Right forelimb (tissue), 1 donor: ENCODE measurements at regions not wholly inside any gene's neighbourhood (a gene's known extent, or its start where the extent isn't known, plus 50 kb on each side); places are given as distances from the start of the nearest gene placed in this dataset.

ENCODE experiments used
- DNase-seq: peaks from one replicate; pipeline ENCODE4 v3.0.0-alpha.2; 2018

DNA sequence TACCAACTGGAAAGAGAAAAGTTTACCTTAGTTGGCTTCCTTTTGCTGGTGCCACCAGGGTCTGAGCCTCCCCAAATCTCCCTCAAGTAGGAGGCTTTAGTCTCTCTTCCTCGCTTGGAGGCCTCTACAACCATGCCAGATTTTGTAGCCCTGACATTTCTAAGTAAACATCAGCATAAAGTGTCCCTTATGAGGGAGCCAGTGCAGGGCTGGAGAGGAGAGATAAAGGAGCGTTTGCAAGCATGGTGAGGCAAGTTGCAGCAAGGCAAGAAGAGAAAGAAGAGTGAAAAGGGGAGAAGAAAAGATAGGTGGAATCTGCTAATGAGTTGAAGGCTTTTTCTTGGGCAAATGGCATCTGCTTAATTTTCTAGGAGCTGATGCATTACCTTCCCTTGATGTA lies 82.7 kb upstream of the FNDC3B start:
- DNase-seq, result no peak

DNA sequence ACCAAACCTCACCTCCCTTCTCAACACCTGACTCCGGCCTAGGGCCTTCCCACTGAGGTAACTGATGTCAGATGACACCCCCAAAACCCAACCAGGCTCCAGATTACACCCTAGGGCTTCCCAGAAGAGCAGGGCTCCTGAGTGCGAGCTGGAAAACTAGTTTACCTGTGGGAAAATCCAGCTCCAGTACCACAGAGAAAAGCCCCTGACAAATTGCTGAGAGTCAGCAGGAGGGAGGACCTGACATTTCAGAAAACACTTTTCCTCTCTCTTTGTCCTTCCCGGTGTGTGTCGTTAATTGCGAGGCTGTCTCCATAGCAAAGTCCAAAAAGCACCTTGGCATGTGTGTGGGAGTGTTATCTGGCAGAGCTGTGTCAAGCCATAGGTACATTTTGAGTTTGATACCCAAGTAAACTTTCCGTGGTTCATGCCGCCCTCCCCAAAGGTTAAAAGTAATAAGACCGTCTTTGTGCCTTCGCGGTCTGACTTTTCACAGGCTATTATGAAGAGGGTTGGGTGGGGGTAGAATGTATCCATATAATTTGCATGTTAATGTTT lies 79.8 kb upstream of the FNDC3B start:
- no peak for DNase-seq

DNA sequence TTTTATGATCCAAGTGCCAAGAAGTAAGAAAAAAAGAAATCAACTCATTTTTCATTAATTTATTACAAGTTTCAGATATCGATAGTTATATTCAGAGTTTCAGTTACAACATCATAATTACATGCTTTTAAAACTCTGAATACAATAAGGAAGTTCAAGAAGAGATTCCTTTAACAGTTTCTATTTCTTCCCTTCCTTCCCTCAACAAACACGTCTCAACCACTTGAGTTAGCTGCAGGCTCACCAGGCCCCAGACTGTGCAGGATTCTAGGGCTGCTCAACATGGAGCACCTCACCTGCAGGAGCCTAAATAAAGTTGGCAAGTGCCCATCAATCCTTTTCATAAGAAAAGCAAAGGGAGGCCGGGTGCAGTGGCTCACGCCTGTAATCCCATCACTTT lies 79.2 kb upstream of the FNDC3B start:
- no peak for DNase-seq

DNA sequence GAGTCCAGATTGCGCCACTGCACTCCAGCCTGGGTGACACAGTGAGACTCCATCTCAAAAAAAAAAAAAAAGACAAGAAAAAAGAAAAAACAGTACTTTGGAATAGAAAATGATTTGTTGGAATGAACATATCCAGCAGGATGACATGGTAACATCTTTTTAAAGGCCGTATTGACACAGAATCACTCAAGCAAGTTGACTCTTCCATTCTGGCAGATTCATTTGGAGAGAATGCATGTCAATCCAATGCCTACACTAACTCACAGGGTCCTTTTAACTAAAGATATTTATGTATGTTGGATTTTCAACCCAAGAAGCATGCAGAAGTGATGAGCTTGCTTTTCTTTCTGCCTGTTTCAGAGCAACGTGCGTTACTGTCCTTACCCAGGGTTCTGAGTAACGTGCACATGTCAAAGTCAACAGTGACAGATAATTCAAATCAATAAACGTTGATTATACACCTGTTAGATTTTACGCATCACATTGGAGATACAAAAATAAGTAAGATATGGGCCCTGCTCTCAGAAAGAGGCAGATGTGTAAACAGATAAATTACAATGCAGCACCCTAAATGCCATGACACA lies 77.1 kb upstream of the FNDC3B start:
- DNase-seq, result no peak

DNA sequence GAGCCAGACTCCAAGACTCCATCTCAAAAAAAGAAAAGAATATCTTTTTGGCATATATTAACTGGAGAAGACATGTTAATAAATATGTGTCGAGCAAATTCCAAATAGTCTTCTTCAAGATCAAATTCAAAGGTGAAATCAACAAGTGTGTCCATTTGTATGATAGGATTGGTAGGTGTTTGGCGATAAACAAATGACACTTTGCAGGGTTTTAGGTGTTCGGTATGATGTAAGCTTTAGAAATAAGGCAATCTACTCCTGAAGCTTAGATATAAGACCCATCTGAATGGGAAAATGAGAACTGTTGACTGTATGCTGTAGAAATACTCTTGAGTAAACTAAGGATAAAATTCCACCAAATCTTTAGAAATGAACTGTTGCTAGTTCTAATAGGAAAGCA lies 75.8 kb upstream of the FNDC3B start:
- no peak for DNase-seq

DNA sequence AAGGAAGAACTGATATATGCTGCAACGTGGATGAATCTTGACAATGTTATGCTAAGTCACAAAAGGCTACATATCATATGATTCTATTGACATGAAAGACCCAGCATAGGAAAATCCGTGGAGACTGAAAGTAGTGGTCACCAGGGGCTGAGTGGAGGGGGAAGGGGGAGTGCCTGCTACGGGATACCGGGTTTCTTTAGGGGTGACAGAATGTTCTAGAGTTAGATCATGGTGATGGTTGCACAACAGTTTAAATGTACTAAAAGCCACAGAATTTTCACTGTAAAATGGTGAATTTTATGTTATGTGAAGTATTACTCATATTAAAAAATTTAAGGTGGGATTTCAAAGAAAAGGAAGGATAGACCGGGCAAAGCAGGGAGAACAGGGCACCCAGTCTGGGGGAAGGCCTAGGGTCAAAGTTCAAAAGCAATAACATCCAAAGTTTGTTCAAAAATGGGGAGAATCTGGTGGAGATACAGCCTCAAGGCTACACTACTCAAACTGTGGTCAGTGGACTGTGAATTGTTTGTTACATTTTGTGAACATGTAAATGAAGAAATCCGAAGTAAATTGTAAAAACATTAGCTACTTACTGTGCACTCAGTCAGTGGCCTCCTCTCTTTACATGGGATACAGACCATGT lies 74.2 kb upstream of the FNDC3B start:
- DNase-seq, result no peak

DNA sequence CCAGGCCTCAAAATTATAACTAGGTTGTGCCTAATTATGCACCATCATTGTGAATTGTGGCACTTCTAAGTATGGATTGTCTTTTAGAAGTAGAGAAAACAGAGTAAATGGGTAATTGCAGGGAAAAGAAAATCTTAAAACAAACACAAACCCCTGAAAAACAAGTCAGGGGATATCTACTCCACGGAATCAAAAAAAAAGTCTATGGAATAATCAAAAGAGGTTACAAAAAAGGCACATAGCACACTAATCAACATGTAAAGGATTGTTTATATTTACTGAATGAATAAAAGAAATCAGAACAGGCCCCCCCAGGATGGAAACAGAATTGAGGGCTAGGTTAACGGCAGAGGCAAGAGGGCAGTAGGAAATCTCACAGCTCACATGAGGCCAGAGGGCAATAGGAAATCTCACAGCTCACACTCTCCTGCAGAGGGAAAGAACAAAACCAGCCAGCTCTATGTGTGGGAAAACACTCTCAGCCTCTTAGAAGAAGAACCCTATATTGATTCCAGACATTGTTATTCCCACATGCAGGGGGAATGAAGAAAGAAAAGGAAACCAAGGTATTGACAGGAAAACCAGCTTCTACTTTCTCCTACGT lies 72.7 kb upstream of the FNDC3B start:
- no peak for DNase-seq

DNA sequence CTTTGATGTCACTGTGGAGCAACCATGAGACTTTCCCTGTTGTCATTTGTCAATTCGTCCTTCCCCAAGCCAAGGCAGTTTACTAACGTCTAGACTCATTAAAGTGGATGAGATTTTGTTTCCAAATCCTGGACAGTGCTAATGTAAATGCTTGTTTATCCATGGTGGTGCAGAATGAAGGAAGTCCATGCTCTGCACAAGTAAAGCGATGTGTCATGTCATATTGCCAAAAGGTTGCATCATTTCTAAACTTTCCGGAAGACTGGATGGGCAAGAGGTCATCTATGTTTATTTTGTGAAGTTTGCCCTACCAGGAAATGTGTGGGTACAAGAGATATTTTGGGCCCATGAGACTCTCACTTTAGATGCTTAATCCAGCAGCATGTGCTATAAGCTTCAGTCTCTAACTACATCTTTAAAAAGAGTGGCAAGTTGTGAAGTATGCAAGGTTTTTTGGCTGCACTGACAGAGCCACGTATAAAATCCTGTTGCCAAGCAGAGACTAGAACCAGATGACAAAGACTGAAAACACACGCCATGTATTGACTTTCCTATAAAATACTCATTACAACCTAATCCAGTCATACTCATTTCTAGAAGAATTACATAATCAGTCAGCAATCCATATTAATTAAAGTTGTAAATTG lies 72.1 kb upstream of the FNDC3B start:
- peak; percentile 63 for DNase-seq

DNA sequence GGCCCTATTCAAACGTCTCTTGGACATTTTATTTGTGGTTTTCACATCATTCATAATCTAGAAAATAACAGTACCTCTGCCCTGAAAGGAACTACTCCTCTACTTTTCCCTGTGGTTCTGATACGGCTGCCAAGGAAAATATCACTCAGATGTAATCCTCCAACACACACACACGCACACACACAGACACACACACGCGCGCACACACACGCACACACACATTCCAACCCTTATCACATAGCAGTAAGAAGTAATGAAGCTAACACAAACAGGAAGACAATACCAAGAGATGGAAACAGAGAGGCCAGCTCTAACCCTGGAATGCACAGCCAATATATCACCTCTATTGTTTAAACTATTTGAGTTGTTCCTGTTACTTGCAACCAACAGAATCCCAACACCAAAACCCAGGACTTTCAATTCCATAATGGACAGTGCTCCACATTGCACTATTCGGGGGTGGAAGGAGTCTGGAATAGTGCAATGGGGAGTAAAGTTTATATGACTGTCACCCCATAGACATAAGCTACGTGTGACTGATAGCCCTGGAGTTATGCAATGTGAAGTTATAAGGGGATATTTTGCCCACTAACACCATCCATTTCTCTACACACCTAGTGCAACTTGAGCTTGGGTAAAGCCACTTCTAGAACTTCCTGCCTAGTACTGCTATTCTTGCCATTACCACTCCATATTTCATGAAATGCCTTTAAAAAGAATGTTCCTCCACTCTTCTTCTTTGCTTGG lies 71.3 kb upstream of the FNDC3B start:
- DNase-seq, result no peak

DNA sequence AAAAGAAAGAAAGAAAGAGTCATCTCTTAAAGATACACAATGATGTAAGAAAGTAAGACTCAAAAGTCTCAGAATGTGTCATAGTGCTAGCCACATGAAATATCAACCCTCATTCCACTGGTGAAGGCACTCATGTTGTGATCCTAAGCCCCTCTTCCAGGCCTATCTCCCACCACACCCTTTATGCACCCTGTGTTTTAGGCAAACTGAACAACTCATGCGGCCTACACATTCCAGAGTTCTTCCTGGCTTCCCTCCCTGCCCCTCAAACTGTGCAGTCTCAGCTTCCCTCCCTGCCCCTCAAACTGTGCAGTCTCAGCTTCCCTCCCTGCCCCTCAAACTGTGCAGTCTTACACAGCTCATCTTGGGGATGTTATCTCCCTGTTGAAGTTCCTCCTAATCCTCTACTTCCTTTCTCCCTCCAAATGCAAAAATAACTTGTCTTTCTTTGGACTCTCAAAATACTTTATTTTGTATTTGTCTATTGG lies 69.0 kb upstream of the FNDC3B start:
- no peak for DNase-seq

DNA sequence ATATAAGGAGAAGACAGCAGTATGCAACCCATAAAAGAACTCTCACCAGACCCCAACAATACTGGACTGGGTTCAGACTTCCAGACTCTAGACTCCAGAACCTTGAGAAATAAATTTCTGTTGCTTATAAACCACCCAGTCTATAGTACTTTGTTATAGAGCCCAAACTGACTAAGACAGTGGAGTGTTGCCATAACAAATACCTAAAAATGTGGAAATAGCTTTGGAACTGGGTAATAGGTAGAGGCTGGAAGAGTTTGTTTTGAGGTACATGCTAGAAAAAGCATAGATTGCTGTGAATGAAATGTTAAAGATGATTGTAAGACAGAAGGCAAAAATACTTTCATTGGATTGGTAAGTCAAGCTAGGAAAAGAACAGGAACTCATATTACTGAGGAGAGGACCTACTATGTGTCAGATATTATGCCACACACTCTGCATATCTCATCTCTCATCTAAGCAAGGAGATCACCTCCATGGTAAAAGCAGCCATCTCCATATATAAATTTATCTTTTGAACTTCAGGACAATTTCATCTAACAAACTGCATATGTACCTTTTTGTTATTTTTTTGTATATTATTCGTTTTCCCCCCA lies 67.4 kb upstream of the FNDC3B start:
- no peak for DNase-seq

DNA sequence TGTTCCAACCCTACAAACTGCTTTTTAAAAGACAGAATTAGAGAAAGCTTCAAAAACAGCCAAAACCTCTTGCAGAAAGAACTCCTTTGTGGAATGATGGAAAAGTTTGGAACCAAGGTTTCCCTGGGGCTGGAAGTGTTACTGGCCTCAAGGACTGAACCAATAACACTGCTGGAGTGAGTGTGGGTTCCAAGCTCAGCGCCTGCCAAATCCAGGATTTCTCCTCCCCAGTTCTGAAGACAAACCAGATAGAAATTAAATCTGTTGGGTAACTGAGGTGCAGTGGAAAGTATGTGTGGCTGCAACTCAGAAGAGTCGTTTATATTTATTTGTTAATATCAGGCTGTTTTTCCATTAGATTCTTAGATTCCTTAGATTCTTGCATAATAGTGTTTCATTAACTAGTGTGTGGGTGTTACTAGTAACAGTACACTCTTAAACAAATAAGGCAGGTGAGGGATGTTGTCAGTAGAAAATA lies 66.5 kb upstream of the FNDC3B start:
- peak; percentile 74 for DNase-seq

DNA sequence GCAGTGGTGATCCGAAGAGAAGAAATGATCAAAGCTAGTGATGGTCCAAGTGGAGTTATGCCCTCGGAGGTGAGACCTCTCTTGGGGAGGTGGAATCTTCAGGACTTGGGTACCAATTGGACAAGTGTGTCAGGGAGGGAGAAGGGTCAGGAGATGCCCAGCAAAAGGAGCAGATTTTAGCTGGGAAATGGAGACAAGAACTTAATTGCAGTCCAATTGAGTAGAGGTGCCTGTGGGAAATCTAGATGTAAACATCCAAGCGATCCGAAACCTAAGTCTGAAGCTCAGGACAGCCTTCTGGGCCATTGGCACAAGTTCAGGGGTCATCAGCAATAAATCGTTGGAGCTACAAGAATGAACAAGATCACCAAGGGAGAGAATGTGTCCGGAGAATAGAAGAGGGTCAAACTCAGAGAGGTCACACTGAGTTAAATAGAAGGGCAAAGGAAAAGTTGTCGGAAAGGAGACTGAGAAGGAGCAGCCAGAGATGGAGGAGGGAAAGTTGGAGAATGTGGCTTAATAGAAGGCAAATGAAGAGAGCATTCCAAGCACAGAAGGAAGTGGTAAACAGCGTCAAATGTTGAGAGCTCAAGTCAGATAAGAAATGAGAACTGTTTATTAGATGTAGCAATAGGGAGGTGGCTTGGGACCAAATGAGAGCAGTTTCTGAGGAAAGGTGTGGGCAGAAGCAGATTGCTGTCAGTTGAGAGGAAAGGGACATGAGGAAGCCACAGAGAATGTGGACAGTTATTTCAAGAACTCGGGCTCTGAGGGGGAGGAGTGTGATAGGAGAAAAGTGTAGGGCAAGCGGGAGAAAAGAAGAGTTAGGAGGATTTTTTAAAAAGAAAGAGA lies 64.2 kb upstream of the FNDC3B start:
- DNase-seq, result no peak

DNA sequence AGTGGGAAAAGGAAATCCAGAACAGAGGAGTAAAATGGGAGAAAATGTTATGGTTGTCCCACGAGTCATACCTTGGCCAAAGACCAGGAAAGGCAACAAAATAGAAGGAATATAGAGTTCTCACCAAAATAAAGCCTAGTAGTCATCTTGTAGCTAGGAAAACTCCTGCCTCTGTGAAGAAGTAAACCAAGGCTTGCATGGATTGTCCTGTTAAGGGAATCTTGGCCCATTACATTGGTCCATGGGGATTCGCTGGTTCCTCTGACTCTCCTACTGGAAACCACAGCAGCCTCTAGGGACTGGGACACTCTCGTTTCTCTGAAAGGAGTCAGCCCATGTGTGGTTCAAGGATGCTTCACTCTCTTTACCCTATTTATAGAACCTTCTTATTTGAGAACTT lies 62.9 kb upstream of the FNDC3B start:
- no peak for DNase-seq

DNA sequence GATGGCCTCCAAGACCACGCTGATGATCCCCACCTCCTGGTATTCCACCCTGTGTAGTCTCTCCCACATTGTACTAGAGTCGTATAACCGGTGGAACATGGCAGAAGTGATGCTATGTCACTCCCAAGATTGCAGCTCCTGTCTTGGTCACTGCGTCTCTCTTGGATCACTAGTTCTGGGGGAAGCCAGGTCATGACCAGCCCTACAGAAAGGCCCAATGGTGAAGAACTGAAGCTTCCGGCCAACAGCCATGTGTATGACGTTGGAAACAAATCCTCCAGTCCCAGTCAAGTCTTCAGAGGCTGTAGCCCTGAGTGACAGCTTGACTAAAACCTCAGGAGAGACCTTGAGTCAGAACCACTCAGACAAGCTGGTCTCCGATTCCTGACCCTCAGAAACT lies 61.9 kb upstream of the FNDC3B start:
- DNase-seq, result no peak

DNA sequence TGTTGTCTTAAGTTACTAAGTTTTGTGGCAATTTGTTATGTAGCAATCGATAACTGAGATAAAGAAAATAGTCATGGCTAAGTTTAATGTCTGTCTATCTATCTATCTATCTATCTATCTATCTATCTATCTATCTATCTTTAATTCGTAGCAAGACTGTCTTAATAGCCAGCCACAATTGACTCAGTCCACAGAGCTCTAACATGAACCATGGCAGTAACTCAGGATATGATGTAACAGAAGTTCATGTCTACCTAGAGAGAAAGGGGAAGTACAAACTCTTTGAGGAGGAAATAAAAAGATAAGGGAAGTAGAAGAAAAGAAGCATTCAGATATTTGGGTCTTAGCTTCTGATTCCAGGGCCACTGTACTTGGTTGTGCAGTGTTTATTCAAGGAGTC lies 61.5 kb upstream of the FNDC3B start:
- no peak for DNase-seq

DNA sequence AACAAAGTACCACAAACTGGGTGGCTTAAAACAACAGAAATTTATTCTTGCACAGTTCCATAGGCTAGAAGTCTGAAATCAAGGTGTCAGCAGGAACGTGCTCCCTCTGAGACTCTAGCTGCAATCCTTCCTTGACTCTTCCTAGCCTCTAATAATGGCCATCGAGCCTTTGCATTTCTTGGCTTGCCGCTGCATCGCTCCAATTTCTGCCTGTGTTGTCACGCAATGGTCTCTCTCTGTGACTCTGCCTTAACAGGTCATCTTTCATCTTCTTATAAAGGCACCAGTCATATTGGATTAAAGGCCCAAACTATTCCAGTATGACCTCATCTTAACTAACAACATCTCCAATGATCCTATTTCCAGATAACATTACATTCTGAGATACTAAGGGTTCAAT lies 61.0 kb upstream of the FNDC3B start:
- no peak for DNase-seq

DNA sequence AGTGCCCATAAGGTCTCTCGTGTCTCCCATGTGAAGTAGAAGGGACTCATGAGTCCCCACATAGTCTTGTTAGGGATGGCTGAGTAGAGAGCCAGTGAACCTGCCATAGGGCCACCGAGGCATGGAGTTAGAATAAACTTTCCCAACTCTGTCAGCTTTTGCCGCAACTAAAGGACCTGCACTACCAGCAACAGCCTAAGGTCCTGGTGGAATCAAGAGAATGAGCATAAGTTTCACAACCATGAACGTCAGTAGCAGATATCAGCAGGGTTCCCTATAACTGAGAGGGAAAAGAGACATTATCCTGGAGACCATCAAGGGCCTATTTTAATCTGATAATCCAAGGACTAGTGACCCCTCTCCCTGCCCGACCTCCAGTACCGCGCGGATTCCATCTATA lies 60.3 kb upstream of the FNDC3B start:
- no peak for DNase-seq

DNA sequence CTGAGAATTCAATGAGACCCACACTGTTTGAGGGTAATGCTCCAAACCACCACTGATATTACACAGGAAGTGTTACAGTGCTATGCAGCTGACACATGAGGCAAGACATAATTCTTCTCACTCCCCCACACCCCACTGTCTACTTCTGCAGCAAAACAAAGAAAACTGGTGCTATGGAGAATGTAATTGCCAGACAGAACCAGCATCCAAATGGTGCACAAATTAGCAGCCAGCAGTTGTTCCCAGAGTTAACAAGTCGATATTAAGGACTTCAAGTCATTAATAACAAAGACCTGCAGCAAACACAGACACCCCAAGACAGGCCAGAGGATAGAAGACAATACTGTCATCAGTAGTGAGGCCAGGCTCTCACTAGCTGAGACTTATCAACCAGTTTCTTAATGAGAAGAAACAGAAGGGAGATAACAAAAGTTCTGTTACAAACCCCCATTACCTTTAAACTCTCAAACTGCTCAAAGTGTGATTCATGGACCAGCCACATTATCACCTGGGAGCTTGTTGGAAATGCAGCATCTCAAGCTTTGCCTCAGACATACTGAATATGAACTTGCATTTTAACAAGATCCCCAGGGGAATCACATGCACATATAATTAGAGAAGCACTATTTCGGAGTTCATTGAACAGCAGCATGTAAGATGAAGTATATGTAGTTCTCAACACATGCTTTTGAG lies 58.7 kb upstream of the FNDC3B start:
- no peak for DNase-seq

DNA sequence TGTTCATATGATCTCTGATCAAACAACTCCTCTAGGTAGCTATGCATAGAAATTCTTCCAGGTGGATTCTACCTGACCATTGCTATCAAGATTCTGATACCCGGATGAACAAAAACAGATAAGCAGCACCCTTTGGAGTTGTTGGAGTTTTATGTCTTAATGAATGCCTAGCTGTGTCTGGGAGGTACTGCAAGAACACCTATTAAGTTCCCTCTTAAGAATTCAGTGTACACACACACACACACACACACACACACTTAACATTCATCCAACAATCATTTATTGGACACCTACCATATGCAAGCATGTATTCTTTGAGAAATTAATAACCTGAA lies 58.1 kb upstream of the FNDC3B start:
- DNase-seq, result no peak

DNA sequence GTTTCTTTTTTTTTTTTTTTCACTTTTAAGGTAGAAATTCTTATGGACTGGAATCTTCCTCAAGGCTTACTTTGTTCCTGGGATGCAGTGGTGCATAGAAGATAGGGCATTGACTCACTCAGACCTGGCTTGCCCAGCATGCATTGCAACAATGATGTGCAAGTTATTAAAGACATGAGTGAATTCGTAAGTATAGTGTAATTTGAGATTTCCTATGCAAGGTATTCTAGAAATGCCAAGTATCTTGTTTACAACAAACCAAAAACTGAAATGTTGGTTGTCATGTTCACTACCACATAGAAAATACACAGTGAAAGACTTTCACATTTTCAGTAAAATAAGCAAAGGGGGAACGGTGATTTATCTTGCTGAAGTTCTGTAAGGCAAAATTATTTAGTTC lies 56.5 kb upstream of the FNDC3B start:
- no peak for DNase-seq
